Mucosa of descending colon (tissue), 3 donors: ENCODE measurements at regions not wholly inside any gene's neighbourhood (a gene's known extent, or its start where the extent isn't known, plus 50 kb on each side); places are given as distances from the start of the nearest gene placed in this dataset.

Experiments
- ATAC-seq: fragments of 200-7000 bp; cut with Tn5 transposase; one replicate; pipeline ENCODE4 v1.9.1; 2020; ENCODE audit warnings: mild to moderate bottlenecking, moderate library complexity
- DNase-seq, 3 donors: peaks; one replicate each; pipeline ENCODE4 v3.0.0-alpha.2; 2020
- H3K36me3 ChIP-seq: fragments of 200-600 bp; one replicate; pipeline ENCODE4 v1.8.0; 2021; ENCODE audit warnings: low read depth, mild to moderate bottlenecking
- H3K4me1 ChIP-seq: fragments of 200-600 bp; one replicate; pipeline ENCODE4 v1.8.0; 2021; ENCODE audit warnings: low read depth, mild to moderate bottlenecking
- H3K4me3 ChIP-seq: fragments of 200-600 bp; one replicate; pipeline ENCODE4 v1.8.0; 2021; ENCODE audit warnings: mild to moderate bottlenecking
- H3K9me3 ChIP-seq: fragments of 200-600 bp; one replicate; pipeline ENCODE4 v1.8.0; 2021; ENCODE audit warnings: mild to moderate bottlenecking
- intact Hi-C, 2 donors: fragments of 100-400 bp; cut with DNase I in 1 of 2; cut with micrococcal nuclease in 1 of 2; formaldehyde crosslinking; loops; one replicate each; pipeline versions ENCODE4 v1.11.0 to v1.11.1; 2022; cut with DNase I, micrococcal nuclease
- TF ChIP-seq, protein P1 (sequence below): fragments of 200-600 bp; IDR thresholded peaks from one replicate; pipeline ENCODE4 v1.8.0; 2022; ENCODE audit warnings: antibody characterized with exemption, mild to moderate bottlenecking
- donor health status: DM: no; HTN: no; CAD: no; lungs with moderate emphysema.
- donor health status: DM: no; HTN: no; CAD: no.
- donor health status: DM: no; HTN: yes; CAD: no.

DNA sequence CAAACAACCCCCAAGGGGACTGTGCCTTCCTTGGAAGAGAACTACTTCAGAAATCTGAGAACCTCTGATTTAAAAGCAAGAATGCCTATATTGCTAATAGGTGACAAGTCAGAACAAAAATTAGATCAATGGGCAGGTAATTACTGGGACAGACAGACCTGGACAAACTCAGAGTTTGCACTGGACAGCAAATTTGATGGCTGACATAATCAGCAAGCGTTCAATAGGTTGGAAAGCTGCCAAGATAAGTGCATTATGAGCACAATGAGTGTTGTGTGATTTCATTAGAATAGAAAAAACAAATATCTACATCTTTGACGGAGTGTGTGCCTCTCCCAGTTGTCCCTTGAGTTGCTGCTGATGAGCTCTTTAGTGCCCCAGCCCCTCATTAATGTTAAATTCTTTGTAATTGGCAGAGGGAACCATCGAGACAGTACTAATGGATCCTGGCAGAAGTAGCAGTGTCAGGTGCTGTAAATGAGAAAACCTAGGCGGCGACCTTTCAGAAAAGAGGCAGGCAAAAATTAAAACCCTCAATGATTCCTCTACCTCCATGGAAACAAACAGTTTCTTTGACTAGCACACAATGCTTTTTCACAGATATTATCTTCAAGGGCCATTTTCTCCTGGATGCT, 116.5 kb upstream of the COL21A1 start:
- DNase-seq (no peak), ATAC-seq (no peak)
- Histone ChIP-seq H3K9me3 (no peaks in the 10 kb centered on the region), H3K4me3 (no peak overlapping the region), H3K4me1 (no peaks in the 10 kb centered on the region), H3K36me3 (no peaks in the 10 kb centered on the region)
- intact Hi-C loops = no loop called here
- TF ChIP-seq, protein P1, sequence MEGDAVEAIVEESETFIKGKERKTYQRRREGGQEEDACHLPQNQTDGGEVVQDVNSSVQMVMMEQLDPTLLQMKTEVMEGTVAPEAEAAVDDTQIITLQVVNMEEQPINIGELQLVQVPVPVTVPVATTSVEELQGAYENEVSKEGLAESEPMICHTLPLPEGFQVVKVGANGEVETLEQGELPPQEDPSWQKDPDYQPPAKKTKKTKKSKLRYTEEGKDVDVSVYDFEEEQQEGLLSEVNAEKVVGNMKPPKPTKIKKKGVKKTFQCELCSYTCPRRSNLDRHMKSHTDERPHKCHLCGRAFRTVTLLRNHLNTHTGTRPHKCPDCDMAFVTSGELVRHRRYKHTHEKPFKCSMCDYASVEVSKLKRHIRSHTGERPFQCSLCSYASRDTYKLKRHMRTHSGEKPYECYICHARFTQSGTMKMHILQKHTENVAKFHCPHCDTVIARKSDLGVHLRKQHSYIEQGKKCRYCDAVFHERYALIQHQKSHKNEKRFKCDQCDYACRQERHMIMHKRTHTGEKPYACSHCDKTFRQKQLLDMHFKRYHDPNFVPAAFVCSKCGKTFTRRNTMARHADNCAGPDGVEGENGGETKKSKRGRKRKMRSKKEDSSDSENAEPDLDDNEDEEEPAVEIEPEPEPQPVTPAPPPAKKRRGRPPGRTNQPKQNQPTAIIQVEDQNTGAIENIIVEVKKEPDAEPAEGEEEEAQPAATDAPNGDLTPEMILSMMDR = no peak

DNA sequence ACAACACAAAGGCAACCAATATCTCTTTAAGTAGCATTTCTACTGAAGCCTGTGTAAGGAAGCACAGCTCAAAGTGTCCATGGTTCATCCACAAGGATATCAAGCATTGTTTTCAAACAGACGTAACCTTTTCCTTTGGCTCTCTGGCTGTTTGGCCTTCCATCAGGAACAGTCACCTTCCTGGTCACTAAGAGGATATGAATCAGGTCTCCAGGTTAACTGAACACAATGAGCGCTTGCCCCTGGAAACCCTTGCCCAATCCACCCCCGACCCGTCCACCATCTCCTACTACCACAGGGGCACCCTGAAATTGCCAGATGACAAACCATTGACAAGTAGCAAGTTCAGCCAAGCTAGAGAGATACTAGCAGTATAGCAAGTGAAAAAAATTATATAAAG, 114.4 kb upstream of the COL21A1 start:
- Histone ChIP-seq H3K4me3 (no peak overlapping the region), H3K36me3 (no peaks in the 10 kb centered on the region), H3K4me1 (no peaks in the 10 kb centered on the region), H3K9me3 (no peaks in the 10 kb centered on the region)
- TF ChIP-seq, protein P1 = no peak
- intact Hi-C loops = no loop called here
- ATAC-seq (no peak), DNase-seq (no peak)

DNA sequence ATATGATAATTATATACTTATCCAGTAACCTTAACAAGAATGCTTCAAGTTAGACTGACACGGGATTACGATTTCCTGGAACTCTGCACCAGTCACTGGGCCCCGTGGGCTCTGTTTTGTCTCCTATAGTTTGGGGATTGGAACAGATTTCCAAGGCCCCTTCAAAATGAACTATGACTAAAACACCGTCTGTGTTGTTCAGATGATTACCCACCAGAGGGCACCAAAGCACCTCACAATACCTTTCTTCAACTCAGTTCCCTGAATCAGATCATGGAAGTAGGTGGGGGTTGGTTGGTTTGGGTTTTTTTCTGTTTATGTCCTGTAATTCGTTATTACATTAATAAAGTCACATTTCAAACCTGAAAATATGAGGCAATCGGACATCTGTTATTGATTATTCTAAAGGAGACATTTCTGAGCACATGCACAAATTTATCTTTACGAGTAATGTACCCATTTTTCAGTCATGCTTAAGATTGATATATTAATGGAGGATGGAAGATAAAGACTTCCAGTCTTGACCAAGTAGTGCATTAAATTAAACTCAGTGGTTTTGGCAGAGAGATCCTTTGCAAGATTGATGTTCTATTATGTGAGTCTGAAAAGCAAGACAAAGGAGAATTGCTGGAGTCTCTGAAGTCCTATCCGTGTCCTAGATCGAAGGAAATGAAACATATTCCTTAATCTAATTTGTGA, 112.0 kb upstream of the COL21A1 start:
- peak; percentile 82 for ATAC-seq
- TF ChIP-seq, protein P1 = peak; percentile 62
- no peaks in the 10 kb centered on the region for H3K4me1 ChIP-seq
- H3K4me3 ChIP-seq = no peak overlapping the region
- DNase-seq = peak in 1 of 3 donors; percentile 80
- intact Hi-C loops = loop anchor here (2.0 to 5.0 kb wide), 2 partner anchors 233 kb away; no protein-coding TSS in a partner anchor
- H3K9me3 ChIP-seq = no peaks in the 10 kb centered on the region
- no peaks in the 10 kb centered on the region for H3K36me3 ChIP-seq

DNA sequence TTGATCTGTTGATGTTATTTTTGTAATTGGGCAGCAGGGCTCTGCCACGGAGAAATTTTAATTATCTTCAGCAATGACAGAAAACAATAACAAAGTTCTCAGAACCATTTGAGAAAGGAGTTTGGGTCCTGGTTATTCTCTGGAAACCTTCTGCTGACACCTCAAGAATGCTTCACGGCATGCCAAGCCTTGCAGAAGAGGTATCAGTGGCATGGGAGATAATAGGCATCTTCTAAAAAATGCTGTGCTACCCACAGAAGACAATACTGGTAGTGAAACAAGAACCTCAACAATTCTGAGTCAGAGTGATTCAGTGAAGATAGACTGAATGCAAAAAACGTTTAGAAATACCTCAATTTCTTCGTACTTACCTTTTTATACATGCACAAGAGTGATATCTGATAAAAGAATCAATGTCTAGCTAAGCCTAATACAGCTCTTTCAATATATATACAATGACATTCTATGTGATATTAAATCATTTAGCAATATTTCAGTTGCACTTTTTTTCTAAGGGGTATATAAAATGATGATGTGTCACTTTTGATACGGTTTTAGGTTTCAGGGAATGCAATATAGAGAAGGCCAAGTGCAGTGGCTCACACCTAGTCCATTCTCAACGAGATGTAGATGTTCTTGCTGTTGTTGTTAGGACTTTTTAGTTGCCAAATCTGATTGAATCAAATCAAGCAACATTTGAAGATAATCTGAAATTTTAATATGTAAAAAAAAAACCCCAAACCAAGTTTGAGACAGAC, 110.4 kb upstream of the COL21A1 start:
- DNase-seq = no peak
- TF ChIP-seq, protein P1 = no peak
- no peaks in the 10 kb centered on the region for H3K9me3 ChIP-seq
- H3K36me3 ChIP-seq = no peaks in the 10 kb centered on the region
- H3K4me3 ChIP-seq = no peak overlapping the region
- H3K4me1 ChIP-seq = no peaks in the 10 kb centered on the region
- intact Hi-C loops = loop anchor here (2.0 to 5.0 kb wide), 2 partner anchors 235 kb away; no protein-coding TSS in a partner anchor
- ATAC-seq = no peak

DNA sequence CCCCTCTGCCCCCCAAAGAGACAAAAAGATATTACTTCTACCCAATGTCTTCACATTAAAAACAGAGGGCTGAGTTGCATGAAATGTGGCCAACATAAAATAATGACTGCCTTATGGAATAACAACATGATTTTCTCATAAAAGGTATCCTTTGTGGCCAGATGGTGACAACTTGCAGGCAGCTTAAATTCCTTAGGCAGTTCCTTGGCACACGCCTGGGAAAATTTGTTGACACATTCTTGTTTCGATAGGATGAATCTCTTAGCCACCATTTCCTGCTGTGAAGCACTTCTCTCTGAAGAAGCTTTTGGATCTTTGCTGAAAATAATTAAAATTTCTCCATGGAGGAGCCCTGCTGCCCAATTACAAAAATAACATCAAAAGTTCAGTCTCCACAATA, 109.0 kb upstream of the COL21A1 start:
- intact Hi-C loops = loop anchor here in 1 of 2 donors (5.0 kb wide), 1 partner anchor 236 kb away; no protein-coding TSS in a partner anchor
- no peak overlapping the region for H3K4me3 ChIP-seq

More for the DNA sequence above, 109.0 kb upstream of the COL21A1 start:
- Histone ChIP-seq H3K4me1 (no peaks in the 10 kb centered on the region), H3K9me3 (no peaks in the 10 kb centered on the region), H3K36me3 (no peaks in the 10 kb centered on the region)
- no peak for DNase-seq
- TF ChIP-seq, protein P1 = no peak
- no peak for ATAC-seq
